ENCODE measurements at regions not wholly inside any gene's neighbourhood (a gene's known extent, or its start where the extent isn't known, plus 50 kb on each side); places are given as distances from the start of the nearest gene placed in this dataset.

GRCh38 chr5:101091902-101092301 lies 188.8 kb upstream of the ST8SIA4 start:
- TF ChIP-seq ATF3 (IDR thresholded peaks at IDR 0.05) (no peak), TAF1 (conservative IDR thresholded peaks at IDR 0.05) (no peak), HNF4A (conservative IDR thresholded peaks at IDR 0.05) (no peak), JUND (IDR thresholded peaks at IDR 0.05) (no peak), FOXA1 (IDR thresholded peaks at IDR 0.05) (no peak), HNF4G (IDR thresholded peaks at IDR 0.05) (no peak), SP1 (IDR thresholded peaks at IDR 0.05) (no peak), RXRA (IDR thresholded peaks at IDR 0.05) (no peak), REST (IDR thresholded peaks at IDR 0.05) (no peak), EGR1 (IDR thresholded peaks at IDR 0.05; ENCODE audit: low read depth in 2 of 2) (no peak)
- Histone ChIP-seq H3K9ac (ENCODE audit: low read depth in 1 of 2, low read length in 2 of 2) (no peak overlapping the region), H3K9me3 (ENCODE audit: control insufficient read depth in 4 of 4, low read length in 3 of 4) (no peaks in the 10 kb centered on the region), H3K4me3 (ENCODE audit: low read depth in 1 of 3, low read length in 3 of 3) (no peak overlapping the region), H3K4me1 (ENCODE audit: control insufficient read depth in 4 of 4, insufficient read depth in 4 of 4, low read length in 3 of 4) (no peaks in the 10 kb centered on the region), H3K27ac (ENCODE audit: low read depth in 1 of 2, low read length in 2 of 2) (no peak overlapping the region), H3K36me3 (ENCODE audit: control insufficient read depth in 4 of 4, insufficient read depth in 3 of 4, low read depth in 1 of 4, low read length in 3 of 4) (no peaks in the 10 kb centered on the region), H3K27me3 (ENCODE audit: control insufficient read depth in 4 of 4, insufficient read depth in 4 of 4, low read length in 3 of 4) (peaks cover 0 to 3% (median 0%) of the 10 kb centered on the region in 4 donors)
- no peak for DNase-seq (ENCODE audit: low spot score)
- WGBS = 60% methylated on average over 1 of the region's 1 CpG

- DNase-seq (ENCODE audit: low spot score) = no peak
- whole genome bisulfite sequencing = 65% methylated on average over 1 of the region's 1 CpG
- TF ChIP-seq HNF4A (conservative IDR thresholded peaks at IDR 0.05) (no peak), RAD21 (IDR thresholded peaks at IDR 0.05) (no peak)
- Histone ChIP-seq H3K9ac (ENCODE audit: low read depth in 1 of 2, low read length in 2 of 2) (no peak overlapping the region), H3K36me3 (ENCODE audit: control insufficient read depth in 4 of 4, insufficient read depth in 3 of 4, low read depth in 1 of 4, low read length in 3 of 4) (no peaks in the 10 kb centered on the region), H3K9me3 (ENCODE audit: control insufficient read depth in 4 of 4, low read length in 3 of 4) (no peaks in the 10 kb centered on the region), H3K4me3 (ENCODE audit: low read depth in 1 of 3, low read length in 3 of 3) (no peak overlapping the region), H3K27ac (ENCODE audit: low read depth in 1 of 2, low read length in 2 of 2) (no peak overlapping the region), H3K4me1 (ENCODE audit: control insufficient read depth in 4 of 4, insufficient read depth in 4 of 4, low read length in 3 of 4) (no peaks in the 10 kb centered on the region), H3K27me3 (ENCODE audit: control insufficient read depth in 4 of 4, insufficient read depth in 4 of 4, low read length in 3 of 4) (no peaks in the 10 kb centered on the region)
Measured at GRCh38 chr5:101084353-101084752, 181.3 kb upstream of the ST8SIA4 start.

GRCh38 chr5:101080462-101081240 lies 177.6 kb upstream of the ST8SIA4 start:
- no peaks in the 10 kb centered on the region for H3K36me3 ChIP-seq (ENCODE audit: control insufficient read depth in 4 of 4, insufficient read depth in 3 of 4, low read depth in 1 of 4, low read length in 3 of 4)
- H3K27ac ChIP-seq (ENCODE audit: low read depth in 1 of 2, low read length in 2 of 2) = no peak overlapping the region
- H3K9me3 ChIP-seq (ENCODE audit: control insufficient read depth in 4 of 4, low read length in 3 of 4) = no peaks in the 10 kb centered on the region
- TF ChIP-seq RAD21 (IDR thresholded peaks at IDR 0.05) (no peak), FOXA1 (IDR thresholded peaks at IDR 0.05) (no peak), HNF4A (conservative IDR thresholded peaks at IDR 0.05) (no peak), HNF4G (IDR thresholded peaks at IDR 0.05) (no peak)
- H3K27me3 ChIP-seq (ENCODE audit: control insufficient read depth in 4 of 4, insufficient read depth in 4 of 4, low read length in 3 of 4) = peaks cover 0 to 5% (median 0%) of the 10 kb centered on the region in 4 donors
- DNase-seq (ENCODE audit: low spot score) = no peak
- no peak overlapping the region for H3K9ac ChIP-seq (ENCODE audit: low read depth in 1 of 2, low read length in 2 of 2)
- H3K4me1 ChIP-seq (ENCODE audit: control insufficient read depth in 4 of 4, insufficient read depth in 4 of 4, low read length in 3 of 4) = no peaks in the 10 kb centered on the region
- 67% methylated on average over 5 of the region's 5 CpGs for WGBS
- no peak overlapping the region for H3K4me3 ChIP-seq (ENCODE audit: low read depth in 1 of 3, low read length in 3 of 3)

All from liver (tissue), 7 donors.